GM23338 (cell line): ENCODE measurements at regions not wholly inside any gene's neighbourhood (a gene's known extent, or its start where the extent isn't known, plus 50 kb on each side); places are given as distances from the start of the nearest gene placed in this dataset.

Source experiments
- ATAC-seq: fragments of 200-7000 bp; cut with Tn5 transposase; 3 replicates; pipeline ENCODE4 v1.9.1; 2020
- DNase-seq: peaks from one replicate; pipeline ENCODE4 v3.0.0-alpha.2; 2015; ENCODE audit warnings: low spot score
- H2AFZ ChIP-seq: fragments of 200-600 bp; sonication (generic); 2 replicates; pipeline ENCODE4 v1.8.0; 2016; ENCODE audit warnings: antibody characterized with exemption, mild to moderate bottlenecking, moderate library complexity
- H3F3A ChIP-seq: fragments of 200-600 bp; sonication (generic); replicated peaks from 2 replicates; pipeline ENCODE4 v1.8.0; 2017; ENCODE audit warnings: antibody characterized with exemption, mixed run types, low read depth
- H3K27ac ChIP-seq: fragments of 200-600 bp; sonication (generic); 2 replicates; pipeline ENCODE4 v1.6.1; 2016; ENCODE audit warnings: low read depth
- H3K27me3 ChIP-seq: fragments of 200-600 bp; sonication (generic); 2 replicates; pipeline ENCODE4 v1.8.0; 2016; ENCODE audit warnings: mild to moderate bottlenecking, mixed run types, moderate library complexity; ENCODE audit not compliant: insufficient read depth
- H3K36me3 ChIP-seq: fragments of 200-600 bp; sonication (generic); 2 replicates; pipeline ENCODE4 v1.8.0; 2016; ENCODE audit warnings: mild to moderate bottlenecking; ENCODE audit not compliant: insufficient read depth
- H3K4me1 ChIP-seq: fragments of 200-600 bp; sonication (generic); 2 replicates; pipeline ENCODE4 v1.8.0; 2016; ENCODE audit warnings: mild to moderate bottlenecking, moderate library complexity; ENCODE audit not compliant: insufficient read depth
- H3K4me2 ChIP-seq: fragments of 200-600 bp; sonication (generic); 2 replicates; pipeline ENCODE4 v1.7.1; 2017; ENCODE audit warnings: mixed run types
- H3K4me3 ChIP-seq: fragments of 200-600 bp; sonication (generic); 2 replicates; pipeline ENCODE4 v1.6.1; 2016; ENCODE audit warnings: mixed run types
- H3K79me2 ChIP-seq: fragments of 200-600 bp; sonication (generic); replicated peaks from 2 replicates; pipeline ENCODE4 v1.8.0; 2017; ENCODE audit warnings: mild to moderate bottlenecking; ENCODE audit not compliant: insufficient read depth
- H3K9me2 ChIP-seq: fragments of 200-600 bp; sonication (generic); 2 replicates; pipeline ENCODE4 v1.8.0; 2017; ENCODE audit not compliant: insufficient read depth
- H4K20me1 ChIP-seq: fragments of 200-600 bp; sonication (generic); replicated peaks from 2 replicates; pipeline ENCODE4 v1.8.0; 2017; ENCODE audit warnings: mild to moderate bottlenecking; ENCODE audit not compliant: insufficient read depth
- H3K27ac Mint-ChIP-seq: 2 replicates; pipeline ENCODE4 v1.8.0; 2020; ENCODE audit warnings: inconsistent platforms, mild to moderate bottlenecking, moderate library complexity, mixed read lengths
- H3K27me3 Mint-ChIP-seq: 3 replicates; pipeline ENCODE4 v1.8.0; 2022; ENCODE audit warnings: low read depth, mild to moderate bottlenecking, moderate library complexity, mixed read lengths, inconsistent platforms; ENCODE audit not compliant: insufficient read depth, poor library complexity
- H3K36me3 Mint-ChIP-seq: 3 replicates; pipeline ENCODE4 v1.8.0; 2021; ENCODE audit warnings: low read depth, mild to moderate bottlenecking, inconsistent platforms, moderate library complexity, mixed read lengths
- H3K4me1 Mint-ChIP-seq: 3 replicates; pipeline ENCODE4 v1.8.0; 2020; ENCODE audit warnings: mild to moderate bottlenecking, inconsistent platforms, mixed read lengths
- H3K4me3 Mint-ChIP-seq: 3 replicates; pipeline ENCODE4 v1.8.0; 2021; ENCODE audit warnings: moderate library complexity, mild to moderate bottlenecking, inconsistent platforms, mixed read lengths
- H3K9me3 Mint-ChIP-seq: 3 replicates; pipeline ENCODE4 v1.8.0; 2020; ENCODE audit warnings: moderate library complexity, mild to moderate bottlenecking, inconsistent platforms, mixed read lengths
- EZH2 ChIP-seq: fragments of 200-600 bp; sonication (generic); IDR thresholded peaks from one replicate; pipeline ENCODE4 v1.8.0; 2017; ENCODE audit warnings: antibody characterized with exemption, mild to moderate bottlenecking, low read depth; ENCODE audit not compliant: unreplicated experiment
- EZH2phosphoT487 ChIP-seq: fragments of 200-600 bp; sonication (generic); IDR thresholded peaks from one replicate; pipeline ENCODE4 v1.8.1; 2018; ENCODE audit warnings: antibody characterized with exemption; ENCODE audit not compliant: unreplicated experiment
- JUNB ChIP-seq: IDR thresholded peaks from one replicate; pipeline ENCODE4 v1.6.1; 2016; ENCODE audit warnings: antibody characterized with exemption; ENCODE audit not compliant: unreplicated experiment
- NANOG ChIP-seq: IDR thresholded peaks from 2 replicates; pipeline ENCODE4 v1.6.1; 2016; ENCODE audit warnings: antibody characterized with exemption, borderline replicate concordance
- POLR2AphosphoS5 ChIP-seq: IDR thresholded peaks from 2 replicates; pipeline ENCODE4 v1.6.1; 2016; ENCODE audit warnings: antibody characterized with exemption, low read depth
- STAT1 ChIP-seq: IDR thresholded peaks from one replicate; pipeline ENCODE4 v1.6.1; 2016; ENCODE audit warnings: antibody characterized with exemption; ENCODE audit not compliant: unreplicated experiment
- ZNF114 ChIP-seq: fragments of 250-450 bp; sonication (Bioruptor Pico); IDR thresholded peaks from 2 replicates; pipeline ENCODE4 v1.5.0; 2020; ENCODE audit warnings: mild to moderate bottlenecking, moderate library complexity
- ZNF331 ChIP-seq: fragments of 250-450 bp; sonication (Bioruptor Pico); IDR thresholded peaks from 2 replicates; pipeline ENCODE4 v1.5.0; 2020; ENCODE audit warnings: low read depth, mild to moderate bottlenecking, moderate library complexity
- TF ChIP-seq, protein P1 (sequence below): IDR thresholded peaks from one replicate; pipeline ENCODE4 v1.6.1; 2018; ENCODE audit warnings: antibody characterized with exemption; ENCODE audit not compliant: unreplicated experiment
- TF ChIP-seq, protein P2 (sequence below): fragments of 250-450 bp; sonication (Bioruptor Pico); IDR thresholded peaks from 2 replicates; pipeline ENCODE4 v1.5.0; 2020; ENCODE audit warnings: mild to moderate bottlenecking, moderate library complexity
- TF ChIP-seq, protein P3 (sequence below), 2 experiments: fragments of 200-600 bp in 1 of 2; sonication (generic) in 1 of 2; conservative IDR thresholded peaks; 2 replicates each; pipeline versions ENCODE4 v1.5.1 to v1.6.1; 2016 to 2017; ENCODE audit warnings: antibody characterized with exemption in 2 of 2, low read depth in 2 of 2, mild to moderate bottlenecking in 2 of 2, moderate library complexity in 1 of 2
- TF ChIP-seq, protein P4 (sequence below): IDR thresholded peaks from 2 replicates; pipeline ENCODE4 v1.6.1; 2016; ENCODE audit warnings: antibody characterized with exemption

DNA sequence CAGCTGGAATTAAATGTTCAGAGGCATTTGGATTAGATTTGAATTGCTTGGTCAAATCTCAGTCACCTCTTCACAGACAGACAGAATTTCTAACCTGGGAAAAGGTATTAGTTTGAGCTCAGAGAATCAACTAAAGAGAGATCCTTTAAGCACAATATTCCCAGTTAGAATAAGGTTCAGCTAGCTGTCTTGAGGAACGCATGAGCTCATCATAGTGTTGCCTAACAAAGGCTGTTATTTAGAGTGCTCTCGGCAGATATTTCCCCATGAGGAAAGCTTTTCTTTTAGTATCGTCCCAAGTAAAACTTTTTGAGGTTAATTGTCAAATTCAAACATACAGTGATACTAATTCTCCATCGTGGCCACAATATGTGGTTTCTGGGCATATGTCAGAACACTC is 269.9 kb downstream of the HLX start:
- Mint-ChIP-seq H3K27ac (no peak overlapping the region), H3K4me3 (no peak overlapping the region), H3K9me3 (no peaks in the 10 kb centered on the region), H3K36me3 (no peaks in the 10 kb centered on the region), H3K27me3 (no peaks in the 10 kb centered on the region), H3K4me1 (0 out of 3 replicates have a peak, but pooled peaks cover 2% of the 10 kb centered on the region)
- ATAC-seq (no peak), DNase-seq (no peak)
- no peaks in the 10 kb centered on the region for H3F3A ChIP-seq
- no peaks in the 10 kb centered on the region for H3K9me2 ChIP-seq
- H3K4me3 ChIP-seq = no peak overlapping the region
- TF ChIP-seq, protein P1, sequence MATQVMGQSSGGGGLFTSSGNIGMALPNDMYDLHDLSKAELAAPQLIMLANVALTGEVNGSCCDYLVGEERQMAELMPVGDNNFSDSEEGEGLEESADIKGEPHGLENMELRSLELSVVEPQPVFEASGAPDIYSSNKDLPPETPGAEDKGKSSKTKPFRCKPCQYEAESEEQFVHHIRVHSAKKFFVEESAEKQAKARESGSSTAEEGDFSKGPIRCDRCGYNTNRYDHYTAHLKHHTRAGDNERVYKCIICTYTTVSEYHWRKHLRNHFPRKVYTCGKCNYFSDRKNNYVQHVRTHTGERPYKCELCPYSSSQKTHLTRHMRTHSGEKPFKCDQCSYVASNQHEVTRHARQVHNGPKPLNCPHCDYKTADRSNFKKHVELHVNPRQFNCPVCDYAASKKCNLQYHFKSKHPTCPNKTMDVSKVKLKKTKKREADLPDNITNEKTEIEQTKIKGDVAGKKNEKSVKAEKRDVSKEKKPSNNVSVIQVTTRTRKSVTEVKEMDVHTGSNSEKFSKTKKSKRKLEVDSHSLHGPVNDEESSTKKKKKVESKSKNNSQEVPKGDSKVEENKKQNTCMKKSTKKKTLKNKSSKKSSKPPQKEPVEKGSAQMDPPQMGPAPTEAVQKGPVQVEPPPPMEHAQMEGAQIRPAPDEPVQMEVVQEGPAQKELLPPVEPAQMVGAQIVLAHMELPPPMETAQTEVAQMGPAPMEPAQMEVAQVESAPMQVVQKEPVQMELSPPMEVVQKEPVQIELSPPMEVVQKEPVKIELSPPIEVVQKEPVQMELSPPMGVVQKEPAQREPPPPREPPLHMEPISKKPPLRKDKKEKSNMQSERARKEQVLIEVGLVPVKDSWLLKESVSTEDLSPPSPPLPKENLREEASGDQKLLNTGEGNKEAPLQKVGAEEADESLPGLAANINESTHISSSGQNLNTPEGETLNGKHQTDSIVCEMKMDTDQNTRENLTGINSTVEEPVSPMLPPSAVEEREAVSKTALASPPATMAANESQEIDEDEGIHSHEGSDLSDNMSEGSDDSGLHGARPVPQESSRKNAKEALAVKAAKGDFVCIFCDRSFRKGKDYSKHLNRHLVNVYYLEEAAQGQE = no peak
- TF ChIP-seq NANOG = no peak
- no peak for TF ChIP-seq ZNF331
- TF ChIP-seq, protein P2, sequence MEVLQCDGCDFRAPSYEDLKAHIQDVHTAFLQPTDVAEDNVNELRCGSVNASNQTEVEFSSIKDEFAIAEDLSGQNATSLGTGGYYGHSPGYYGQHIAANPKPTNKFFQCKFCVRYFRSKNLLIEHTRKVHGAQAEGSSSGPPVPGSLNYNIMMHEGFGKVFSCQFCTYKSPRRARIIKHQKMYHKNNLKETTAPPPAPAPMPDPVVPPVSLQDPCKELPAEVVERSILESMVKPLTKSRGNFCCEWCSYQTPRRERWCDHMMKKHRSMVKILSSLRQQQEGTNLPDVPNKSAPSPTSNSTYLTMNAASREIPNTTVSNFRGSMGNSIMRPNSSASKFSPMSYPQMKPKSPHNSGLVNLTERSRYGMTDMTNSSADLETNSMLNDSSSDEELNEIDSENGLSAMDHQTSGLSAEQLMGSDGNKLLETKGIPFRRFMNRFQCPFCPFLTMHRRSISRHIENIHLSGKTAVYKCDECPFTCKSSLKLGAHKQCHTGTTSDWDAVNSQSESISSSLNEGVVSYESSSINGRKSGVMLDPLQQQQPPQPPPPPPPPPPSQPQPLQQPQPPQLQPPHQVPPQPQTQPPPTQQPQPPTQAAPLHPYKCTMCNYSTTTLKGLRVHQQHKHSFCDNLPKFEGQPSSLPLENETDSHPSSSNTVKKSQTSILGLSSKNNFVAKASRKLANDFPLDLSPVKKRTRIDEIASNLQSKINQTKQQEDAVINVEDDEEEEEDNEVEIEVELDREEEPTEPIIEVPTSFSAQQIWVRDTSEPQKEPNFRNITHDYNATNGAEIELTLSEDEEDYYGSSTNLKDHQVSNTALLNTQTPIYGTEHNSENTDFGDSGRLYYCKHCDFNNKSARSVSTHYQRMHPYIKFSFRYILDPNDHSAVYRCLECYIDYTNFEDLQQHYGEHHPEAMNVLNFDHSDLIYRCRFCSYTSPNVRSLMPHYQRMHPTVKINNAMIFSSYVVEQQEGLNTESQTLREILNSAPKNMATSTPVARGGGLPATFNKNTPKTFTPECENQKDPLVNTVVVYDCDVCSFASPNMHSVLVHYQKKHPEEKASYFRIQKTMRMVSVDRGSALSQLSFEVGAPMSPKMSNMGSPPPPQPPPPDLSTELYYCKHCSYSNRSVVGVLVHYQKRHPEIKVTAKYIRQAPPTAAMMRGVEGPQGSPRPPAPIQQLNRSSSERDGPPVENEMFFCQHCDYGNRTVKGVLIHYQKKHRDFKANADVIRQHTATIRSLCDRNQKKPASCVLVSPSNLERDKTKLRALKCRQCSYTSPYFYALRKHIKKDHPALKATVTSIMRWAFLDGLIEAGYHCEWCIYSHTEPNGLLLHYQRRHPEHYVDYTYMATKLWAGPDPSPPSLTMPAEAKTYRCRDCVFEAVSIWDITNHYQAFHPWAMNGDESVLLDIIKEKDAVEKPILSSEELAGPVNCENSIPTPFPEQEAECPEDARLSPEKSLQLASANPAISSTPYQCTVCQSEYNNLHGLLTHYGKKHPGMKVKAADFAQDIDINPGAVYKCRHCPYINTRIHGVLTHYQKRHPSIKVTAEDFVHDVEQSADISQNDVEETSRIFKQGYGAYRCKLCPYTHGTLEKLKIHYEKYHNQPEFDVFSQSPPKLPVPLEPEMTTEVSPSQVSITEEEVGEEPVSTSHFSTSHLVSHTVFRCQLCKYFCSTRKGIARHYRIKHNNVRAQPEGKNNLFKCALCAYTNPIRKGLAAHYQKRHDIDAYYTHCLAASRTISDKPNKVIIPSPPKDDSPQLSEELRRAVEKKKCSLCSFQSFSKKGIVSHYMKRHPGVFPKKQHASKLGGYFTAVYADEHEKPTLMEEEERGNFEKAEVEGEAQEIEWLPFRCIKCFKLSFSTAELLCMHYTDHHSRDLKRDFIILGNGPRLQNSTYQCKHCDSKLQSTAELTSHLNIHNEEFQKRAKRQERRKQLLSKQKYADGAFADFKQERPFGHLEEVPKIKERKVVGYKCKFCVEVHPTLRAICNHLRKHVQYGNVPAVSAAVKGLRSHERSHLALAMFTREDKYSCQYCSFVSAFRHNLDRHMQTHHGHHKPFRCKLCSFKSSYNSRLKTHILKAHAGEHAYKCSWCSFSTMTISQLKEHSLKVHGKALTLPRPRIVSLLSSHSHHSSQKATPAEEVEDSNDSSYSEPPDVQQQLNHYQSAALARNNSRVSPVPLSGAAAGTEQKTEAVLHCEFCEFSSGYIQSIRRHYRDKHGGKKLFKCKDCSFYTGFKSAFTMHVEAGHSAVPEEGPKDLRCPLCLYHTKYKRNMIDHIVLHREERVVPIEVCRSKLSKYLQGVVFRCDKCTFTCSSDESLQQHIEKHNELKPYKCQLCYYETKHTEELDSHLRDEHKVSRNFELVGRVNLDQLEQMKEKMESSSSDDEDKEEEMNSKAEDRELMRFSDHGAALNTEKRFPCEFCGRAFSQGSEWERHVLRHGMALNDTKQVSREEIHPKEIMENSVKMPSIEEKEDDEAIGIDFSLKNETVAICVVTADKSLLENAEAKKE (CRISPR knock-in tag) = no peak
- TF ChIP-seq JUNB = no peak
- TF ChIP-seq, protein P3, sequence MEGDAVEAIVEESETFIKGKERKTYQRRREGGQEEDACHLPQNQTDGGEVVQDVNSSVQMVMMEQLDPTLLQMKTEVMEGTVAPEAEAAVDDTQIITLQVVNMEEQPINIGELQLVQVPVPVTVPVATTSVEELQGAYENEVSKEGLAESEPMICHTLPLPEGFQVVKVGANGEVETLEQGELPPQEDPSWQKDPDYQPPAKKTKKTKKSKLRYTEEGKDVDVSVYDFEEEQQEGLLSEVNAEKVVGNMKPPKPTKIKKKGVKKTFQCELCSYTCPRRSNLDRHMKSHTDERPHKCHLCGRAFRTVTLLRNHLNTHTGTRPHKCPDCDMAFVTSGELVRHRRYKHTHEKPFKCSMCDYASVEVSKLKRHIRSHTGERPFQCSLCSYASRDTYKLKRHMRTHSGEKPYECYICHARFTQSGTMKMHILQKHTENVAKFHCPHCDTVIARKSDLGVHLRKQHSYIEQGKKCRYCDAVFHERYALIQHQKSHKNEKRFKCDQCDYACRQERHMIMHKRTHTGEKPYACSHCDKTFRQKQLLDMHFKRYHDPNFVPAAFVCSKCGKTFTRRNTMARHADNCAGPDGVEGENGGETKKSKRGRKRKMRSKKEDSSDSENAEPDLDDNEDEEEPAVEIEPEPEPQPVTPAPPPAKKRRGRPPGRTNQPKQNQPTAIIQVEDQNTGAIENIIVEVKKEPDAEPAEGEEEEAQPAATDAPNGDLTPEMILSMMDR (conservative IDR thresholded peaks at IDR 0.05; ENCODE audit: low read depth in 2 of 2) = no peak
- TF ChIP-seq EZH2 = no peak
- no peak for TF ChIP-seq ZNF114 (CRISPR knock-in tag)
- no peak for TF ChIP-seq POLR2AphosphoS5
- TF ChIP-seq, protein P4, sequence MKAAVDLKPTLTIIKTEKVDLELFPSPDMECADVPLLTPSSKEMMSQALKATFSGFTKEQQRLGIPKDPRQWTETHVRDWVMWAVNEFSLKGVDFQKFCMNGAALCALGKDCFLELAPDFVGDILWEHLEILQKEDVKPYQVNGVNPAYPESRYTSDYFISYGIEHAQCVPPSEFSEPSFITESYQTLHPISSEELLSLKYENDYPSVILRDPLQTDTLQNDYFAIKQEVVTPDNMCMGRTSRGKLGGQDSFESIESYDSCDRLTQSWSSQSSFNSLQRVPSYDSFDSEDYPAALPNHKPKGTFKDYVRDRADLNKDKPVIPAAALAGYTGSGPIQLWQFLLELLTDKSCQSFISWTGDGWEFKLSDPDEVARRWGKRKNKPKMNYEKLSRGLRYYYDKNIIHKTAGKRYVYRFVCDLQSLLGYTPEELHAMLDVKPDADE = no peak
- no peak for TF ChIP-seq STAT1
- no peak for TF ChIP-seq EZH2phosphoT487
- H3K27ac ChIP-seq = no peak overlapping the region
- H2AFZ ChIP-seq = no peak overlapping the region
- no peak overlapping the region for H3K4me2 ChIP-seq
- H3K79me2 ChIP-seq = no peaks in the 10 kb centered on the region
- H3K27me3 ChIP-seq = no peaks in the 10 kb centered on the region
- no peaks in the 10 kb centered on the region for H4K20me1 ChIP-seq
- no peaks in the 10 kb centered on the region for H3K36me3 ChIP-seq
- no peaks in the 10 kb centered on the region for H3K4me1 ChIP-seq
